Activated CD8-positive, alpha-beta memory T cell treated with anti-CD3 and anti-CD28 coated beads, Interleukin-2, amount 10 ng/mL, durations not matched to agents 7 days and 5 days (primary cell): ENCODE measurements at regions not wholly inside any gene's neighbourhood (a gene's known extent, or its start where the extent isn't known, plus 50 kb on each side); places are given as distances from the start of the nearest gene placed in this dataset.
"Not testable (repeated sequence)": the region's sequence is repeated elsewhere in the genome, so short reads cannot be mapped to it uniquely, and the experiment has no call there.

ENCODE experiments used
- ATAC-seq: fragments of 150-1000 bp; cut with Tn5 transposase; one replicate; pipeline ENCODE4 v1.10.0; 2021; ENCODE audit warnings: moderate library complexity
- CTCF ChIA-PET: fragments of 350-600 bp; sonication (Branson Sonifier 250); formaldehyde crosslinking; loops from one replicate; lab custom pipeline; 2021; ENCODE audit warnings: antibody characterized with exemption; lab: Charles Lee
- DNase-seq: peaks from one replicate; pipeline ENCODE4 v3.0.0-alpha.2; 2020
- H3K27ac Mint-ChIP-seq: one replicate; pipeline ENCODE4 v1.8.0; 2021; ENCODE audit warnings: mild to moderate bottlenecking, mixed read lengths
- H3K27me3 Mint-ChIP-seq: one replicate; pipeline ENCODE4 v1.8.0; 2021; ENCODE audit warnings: mixed read lengths
- H3K36me3 Mint-ChIP-seq: one replicate; pipeline ENCODE4 v1.8.0; 2021; ENCODE audit warnings: mild to moderate bottlenecking, mixed read lengths
- H3K4me1 Mint-ChIP-seq: one replicate; pipeline ENCODE4 v1.8.0; 2021; ENCODE audit warnings: mixed read lengths
- H3K4me3 Mint-ChIP-seq: one replicate; pipeline ENCODE4 v1.8.0; 2021; ENCODE audit warnings: mild to moderate bottlenecking, moderate library complexity, mixed read lengths
- H3K9me3 Mint-ChIP-seq: one replicate; pipeline ENCODE4 v1.8.0; 2022; ENCODE audit warnings: low read depth, mixed read lengths

DNA sequence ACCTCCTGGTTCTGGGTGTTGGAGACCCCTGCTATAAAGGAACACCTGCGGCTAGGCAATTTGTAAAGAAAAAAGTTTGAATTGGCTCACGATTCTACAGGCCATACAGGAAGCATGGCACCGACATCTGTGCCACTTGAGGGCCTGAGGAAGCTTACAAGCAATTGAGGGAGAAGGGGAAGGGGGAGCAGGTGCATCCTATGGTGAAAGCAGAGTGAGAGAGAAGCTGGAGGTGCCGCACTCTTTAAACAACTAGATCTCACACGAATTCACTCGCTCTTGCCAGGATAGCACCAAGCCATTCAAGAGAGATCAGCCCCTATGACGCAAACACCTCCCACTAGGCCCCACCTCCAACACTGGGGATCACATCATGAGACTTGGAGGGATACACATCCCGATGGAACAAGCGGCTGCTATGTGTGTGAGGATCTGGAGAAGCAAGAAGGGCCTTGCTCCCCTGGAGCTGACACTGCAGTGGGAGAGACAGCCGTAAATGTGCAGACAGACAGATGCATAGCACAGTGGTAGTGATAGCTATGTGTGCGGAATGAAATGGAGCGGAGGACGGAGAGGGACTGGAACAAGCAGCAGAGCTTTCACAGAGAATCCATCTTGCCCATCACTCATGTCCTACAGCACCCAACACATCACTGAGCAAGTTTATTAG lies 60.7 kb upstream of the HELT start:
- CTCF ChIA-PET = no interaction called here
- Mint-ChIP-seq H3K36me3 (no peaks in the 10 kb centered on the region), H3K4me1 (peaks cover 3% of the 10 kb centered on the region), H3K9me3 (no peaks in the 10 kb centered on the region), H3K27me3 (peaks cover 13% of the 10 kb centered on the region), H3K4me3 (no peak overlapping the region), H3K27ac (no peak overlapping the region)
- DNase-seq = no peak
- ATAC-seq = no peak

DNA sequence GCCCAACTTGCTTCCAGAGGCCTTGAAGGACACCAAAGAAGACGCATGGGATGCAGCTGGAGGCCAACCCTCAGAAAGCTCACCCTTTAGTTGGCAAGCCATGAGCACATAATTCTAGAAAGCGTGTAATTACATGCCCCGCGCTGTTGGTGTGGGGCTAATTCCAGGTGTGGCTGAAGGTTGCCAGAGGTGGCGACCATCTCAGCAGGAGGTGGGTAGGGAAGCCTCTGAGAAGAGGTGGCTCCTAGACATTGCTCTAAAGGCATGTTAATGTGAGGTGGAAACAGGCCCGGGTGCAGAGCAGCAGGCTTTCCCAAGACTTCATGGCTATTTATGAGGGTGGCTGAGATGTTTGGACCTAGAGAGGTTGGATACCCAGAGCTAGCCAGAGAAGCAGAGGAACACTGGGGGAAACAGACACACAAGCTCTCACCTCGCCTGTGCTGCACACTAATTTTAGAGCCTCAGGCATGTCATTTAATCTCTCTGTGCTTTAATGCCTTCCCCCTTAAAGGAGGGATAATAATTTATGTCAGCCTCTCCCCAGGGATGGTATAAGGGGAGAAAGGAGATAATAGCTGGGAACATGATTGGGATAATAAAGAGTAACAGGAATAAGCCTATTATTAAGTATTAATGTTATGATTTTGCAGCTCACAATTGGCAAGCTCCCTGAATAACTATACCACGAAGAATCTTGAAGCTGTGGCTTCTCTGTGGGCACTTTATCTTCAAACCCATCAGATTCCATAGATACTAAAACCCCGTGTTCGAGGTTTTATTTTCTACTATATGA lies 60.0 kb upstream of the HELT start:
- peaks cover 3% of the 10 kb centered on the region for H3K4me1 Mint-ChIP-seq
- H3K4me3 Mint-ChIP-seq = no peak overlapping the region
- no peaks in the 10 kb centered on the region for H3K36me3 Mint-ChIP-seq
- DNase-seq = no peak
- ATAC-seq = no peak
- peaks cover 13% of the 10 kb centered on the region for H3K27me3 Mint-ChIP-seq
- no peak overlapping the region for H3K27ac Mint-ChIP-seq
- no peaks in the 10 kb centered on the region for H3K9me3 Mint-ChIP-seq
- CTCF ChIA-PET = no interaction called here

DNA sequence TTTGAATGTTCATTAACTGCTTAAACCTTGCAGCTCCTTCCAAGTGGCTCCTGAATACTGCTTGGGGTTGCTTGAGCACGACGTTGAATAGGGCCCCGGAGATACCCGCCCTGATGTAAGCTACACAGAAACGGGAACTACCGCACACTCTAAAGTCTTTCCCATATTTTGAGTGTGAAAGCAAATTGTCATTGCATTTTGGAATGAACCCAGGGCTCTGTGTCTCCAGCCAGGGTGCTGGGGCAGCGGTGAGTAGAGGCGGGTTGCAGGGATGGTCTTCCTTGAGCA lies 59.4 kb upstream of the HELT start:
- no peak for ATAC-seq
- H3K36me3 Mint-ChIP-seq = no peaks in the 10 kb centered on the region
- H3K27ac Mint-ChIP-seq = no peak overlapping the region

DNA sequence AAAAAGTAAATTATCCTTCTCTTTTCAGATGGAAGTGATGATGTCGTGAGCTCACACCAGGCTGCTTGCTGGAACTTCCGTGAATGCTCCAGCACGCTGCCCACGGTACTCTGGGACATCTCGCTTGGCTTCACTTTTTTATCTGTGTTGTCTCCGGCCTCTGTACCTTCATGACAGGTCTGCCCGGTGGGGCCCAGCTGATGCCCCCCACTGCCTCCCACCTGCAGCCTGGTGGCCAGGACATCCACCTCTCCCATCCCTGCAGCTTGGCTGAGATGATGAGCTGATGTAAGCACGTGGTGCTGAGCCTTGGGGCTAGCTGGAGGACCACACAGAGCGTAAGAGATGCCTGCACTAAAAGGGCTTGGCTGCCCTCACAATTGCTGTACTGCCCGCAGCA lies 59.0 kb upstream of the HELT start:
- Mint-ChIP-seq H3K27me3 (peaks cover 13% of the 10 kb centered on the region), H3K27ac (no peak overlapping the region), H3K36me3 (no peaks in the 10 kb centered on the region), H3K4me1 (peaks cover 3% of the 10 kb centered on the region), H3K9me3 (no peaks in the 10 kb centered on the region), H3K4me3 (no peak overlapping the region)
- ATAC-seq = no peak
- DNase-seq = no peak
- CTCF ChIA-PET = no interaction called here

More for the DNA sequence above, 59.4 kb upstream of the HELT start:
- Mint-ChIP-seq H3K4me3 (no peak overlapping the region), H3K9me3 (no peaks in the 10 kb centered on the region), H3K27me3 (peaks cover 13% of the 10 kb centered on the region), H3K4me1 (peaks cover 3% of the 10 kb centered on the region)
- DNase-seq = no peak
- CTCF ChIA-PET = no interaction called here

DNA sequence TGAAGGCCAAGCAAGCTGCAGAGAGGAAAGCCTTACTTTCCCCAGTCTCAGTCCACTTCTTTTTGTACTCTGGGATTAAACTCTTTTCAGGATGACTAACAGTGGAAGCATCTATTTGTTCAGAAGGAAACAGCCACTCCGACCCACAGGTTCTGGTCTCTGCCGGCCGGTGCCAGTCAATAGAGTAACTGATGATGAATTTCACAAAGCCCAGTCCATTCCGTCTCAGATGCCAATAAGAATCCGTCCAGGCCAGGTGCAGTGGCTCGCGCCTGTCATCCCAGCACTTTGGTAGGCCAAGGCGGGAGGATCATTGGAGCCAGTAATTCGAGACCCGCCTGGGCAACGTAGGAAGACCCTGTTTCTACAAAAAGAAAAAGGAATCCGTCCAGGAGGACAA lies 58.5 kb upstream of the HELT start:
- peaks cover 3% of the 10 kb centered on the region for H3K4me1 Mint-ChIP-seq
- no peaks in the 10 kb centered on the region for H3K9me3 Mint-ChIP-seq
- H3K36me3 Mint-ChIP-seq = no peaks in the 10 kb centered on the region
- H3K27ac Mint-ChIP-seq = no peak overlapping the region
- DNase-seq (no peak), ATAC-seq (no peak)
- no peak overlapping the region for H3K4me3 Mint-ChIP-seq
- CTCF ChIA-PET = no interaction called here
- H3K27me3 Mint-ChIP-seq = peaks cover 13% of the 10 kb centered on the region

DNA sequence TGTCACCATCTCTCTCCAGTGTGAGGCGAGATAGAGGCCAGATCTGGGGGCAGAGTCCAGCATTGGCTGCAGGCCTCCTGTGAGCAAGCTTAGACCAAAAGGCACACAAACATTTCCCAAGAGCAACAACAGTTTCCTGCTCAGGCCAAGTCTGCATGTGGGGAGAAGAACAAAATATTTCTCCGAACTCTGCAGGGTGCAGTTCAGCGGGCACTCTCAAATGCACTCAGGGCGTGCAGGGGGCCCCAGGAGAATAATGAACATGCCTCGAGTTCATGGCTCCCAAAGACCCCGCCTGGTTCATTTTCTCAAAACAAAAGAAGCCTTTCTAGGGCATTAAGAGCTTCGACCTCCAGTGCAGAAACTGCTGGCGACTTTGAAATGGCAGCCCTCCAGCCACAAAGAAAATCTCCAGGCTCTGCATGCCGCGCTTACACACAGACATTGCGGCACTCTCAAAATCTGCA lies 57.8 kb upstream of the HELT start:
- Mint-ChIP-seq H3K9me3 (peaks cover 2% of the 10 kb centered on the region), H3K27me3 (peaks cover 18% of the 10 kb centered on the region), H3K4me1 (peaks cover 6% of the 10 kb centered on the region), H3K36me3 (peaks cover 4% of the 10 kb centered on the region), H3K4me3 (no peak overlapping the region), H3K27ac (no peak overlapping the region)
- no peak for ATAC-seq
- CTCF ChIA-PET = no interaction called here
- DNase-seq = no peak

DNA sequence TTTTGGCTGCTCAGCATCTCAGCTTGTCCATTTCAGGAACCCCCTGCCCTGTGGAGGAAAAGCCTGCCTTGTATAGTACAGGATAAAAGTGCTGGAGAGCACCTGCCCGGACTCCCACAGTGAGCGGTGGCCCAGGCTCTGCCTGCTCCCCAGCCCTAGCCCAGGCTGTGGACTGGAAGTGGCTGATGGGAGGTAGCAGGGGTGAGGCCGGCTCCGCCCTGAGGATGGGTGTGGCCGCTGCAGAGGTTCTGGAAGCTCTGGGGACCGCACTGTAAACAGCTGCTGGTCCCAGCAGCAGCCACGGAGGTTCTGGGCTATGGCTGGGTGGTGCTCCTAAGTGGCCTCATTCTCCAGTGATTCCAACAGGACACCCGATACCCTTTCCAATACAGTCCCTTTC lies 56.6 kb upstream of the HELT start:
- Mint-ChIP-seq H3K4me1 (peaks cover 6% of the 10 kb centered on the region), H3K4me3 (no peak overlapping the region), H3K36me3 (peaks cover 6% of the 10 kb centered on the region), H3K9me3 (peaks cover 2% of the 10 kb centered on the region), H3K27ac (no peak overlapping the region), H3K27me3 (peaks cover 18% of the 10 kb centered on the region)
- CTCF ChIA-PET = no interaction called here
- DNase-seq (no peak), ATAC-seq (no peak)

DNA sequence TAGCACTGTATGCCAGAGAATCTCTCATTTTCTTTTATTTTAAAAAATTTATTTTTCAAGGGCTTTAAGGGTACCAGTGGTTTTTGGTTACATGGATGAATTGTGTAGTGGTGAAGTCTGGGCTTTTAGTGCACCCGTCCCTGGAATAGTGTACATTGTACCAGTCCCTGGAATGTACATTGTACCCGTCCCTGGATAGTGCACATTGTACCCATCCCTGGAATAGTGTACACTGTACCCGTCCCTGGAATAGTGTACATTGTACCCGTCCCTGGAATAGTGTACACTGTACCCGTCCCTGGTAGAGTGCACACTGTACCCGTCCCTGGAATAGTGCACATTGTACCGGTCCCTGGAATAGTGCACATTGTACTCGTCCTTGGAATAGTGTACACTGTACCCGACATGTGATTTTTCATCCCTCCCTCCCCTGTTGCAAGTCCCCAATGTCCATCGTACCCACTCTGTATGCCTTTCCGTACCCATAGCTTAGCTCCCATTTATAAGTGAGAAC lies 56.1 kb upstream of the HELT start:
- peaks cover 2% of the 10 kb centered on the region for H3K9me3 Mint-ChIP-seq
- CTCF ChIA-PET = no interaction called here
- H3K36me3 Mint-ChIP-seq = peaks cover 6% of the 10 kb centered on the region

DNA sequence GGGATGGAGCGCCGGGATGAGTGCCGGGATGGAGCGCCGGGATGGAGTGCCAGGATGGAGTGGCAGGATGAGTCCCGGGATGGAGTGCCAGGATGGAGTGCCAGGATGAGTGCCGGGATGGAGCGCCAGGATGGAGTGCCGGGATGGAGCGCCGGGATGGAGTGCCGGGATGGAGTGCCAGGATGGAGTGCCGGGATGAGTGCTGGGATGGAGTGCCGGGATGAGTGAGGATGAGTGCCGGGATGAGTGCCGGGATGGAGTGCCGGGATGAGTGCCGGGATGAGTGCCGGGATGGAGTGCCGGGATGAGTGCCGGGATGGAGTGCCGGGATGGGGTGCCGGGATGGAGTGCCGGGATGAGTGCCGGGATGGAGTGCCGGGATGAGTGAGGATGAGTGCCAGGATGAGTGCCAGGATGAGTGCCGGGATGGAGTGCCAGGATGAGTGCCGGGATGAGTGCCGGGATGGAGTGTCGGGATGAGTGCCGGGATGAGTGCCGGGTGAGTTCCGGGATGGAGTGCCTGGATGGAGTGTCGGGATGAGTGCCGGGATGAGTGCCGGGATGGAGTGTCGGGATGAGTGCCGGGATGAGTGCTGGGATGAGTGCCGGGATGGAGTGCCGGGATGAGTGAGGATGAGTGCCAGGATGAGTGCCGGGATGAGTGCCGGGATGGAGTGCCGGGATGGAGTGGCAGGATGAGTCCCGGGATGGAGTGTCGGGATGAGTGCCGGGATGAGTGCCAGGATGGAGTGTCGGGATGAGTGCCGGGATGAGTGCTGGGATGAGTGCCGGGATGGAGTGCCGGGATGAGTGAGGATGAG lies 52.9 kb upstream of the HELT start:
- H3K36me3 Mint-ChIP-seq, H3K4me1 Mint-ChIP-seq, H3K9me3 Mint-ChIP-seq, H3K27me3 Mint-ChIP-seq, ATAC-seq, CTCF ChIA-PET: not testable (repeated sequence)
- Mint-ChIP-seq H3K27ac (peak overlapping the region; percentile 98), H3K4me3 (peak overlapping the region; percentile 76)
- peak; percentile 50 for DNase-seq

More for the DNA sequence above, 56.1 kb upstream of the HELT start:
- DNase-seq (no peak), ATAC-seq (no peak)
- H3K27ac Mint-ChIP-seq = no peak overlapping the region
- no peak overlapping the region for H3K4me3 Mint-ChIP-seq
- peaks cover 18% of the 10 kb centered on the region for H3K27me3 Mint-ChIP-seq
- H3K4me1 Mint-ChIP-seq = peaks cover 6% of the 10 kb centered on the region

DNA sequence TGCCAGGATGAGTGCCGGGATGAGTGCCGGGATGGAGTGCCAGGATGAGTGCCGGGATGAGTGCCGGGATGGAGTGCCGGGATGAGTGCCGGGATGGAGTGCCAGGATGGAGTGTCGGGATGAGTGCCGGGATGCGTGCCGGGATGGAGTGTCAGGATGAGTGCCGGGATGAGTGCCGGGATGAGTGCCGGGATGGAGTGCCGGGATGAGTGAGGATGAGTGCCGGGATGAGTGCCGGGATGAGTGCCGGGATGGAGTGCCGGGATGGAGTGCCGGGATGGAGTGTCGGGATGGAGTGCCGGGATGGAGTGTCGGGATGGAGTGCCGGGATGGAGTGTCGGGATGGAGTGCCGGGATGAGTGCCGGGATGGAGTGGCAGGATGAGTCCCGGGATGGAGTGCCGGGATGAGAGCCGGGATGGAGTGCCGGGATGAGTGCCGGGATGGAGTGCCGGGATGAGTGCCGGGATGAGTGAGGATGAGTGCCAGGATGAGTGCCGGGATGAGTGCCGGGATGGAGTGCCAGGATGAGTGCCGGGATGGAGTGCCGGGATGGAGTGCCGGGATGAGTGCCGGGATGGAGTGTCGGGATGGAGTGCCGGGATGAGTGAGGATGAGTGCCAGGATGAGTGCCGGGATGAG lies 52.1 kb upstream of the HELT start:
- H3K36me3 Mint-ChIP-seq, H3K27me3 Mint-ChIP-seq, H3K9me3 Mint-ChIP-seq, H3K4me3 Mint-ChIP-seq, CTCF ChIA-PET, ATAC-seq, H3K4me1 Mint-ChIP-seq: not testable (repeated sequence)
- peak overlapping the region; percentile 19 for H3K27ac Mint-ChIP-seq
- DNase-seq = peak; percentile 47

DNA sequence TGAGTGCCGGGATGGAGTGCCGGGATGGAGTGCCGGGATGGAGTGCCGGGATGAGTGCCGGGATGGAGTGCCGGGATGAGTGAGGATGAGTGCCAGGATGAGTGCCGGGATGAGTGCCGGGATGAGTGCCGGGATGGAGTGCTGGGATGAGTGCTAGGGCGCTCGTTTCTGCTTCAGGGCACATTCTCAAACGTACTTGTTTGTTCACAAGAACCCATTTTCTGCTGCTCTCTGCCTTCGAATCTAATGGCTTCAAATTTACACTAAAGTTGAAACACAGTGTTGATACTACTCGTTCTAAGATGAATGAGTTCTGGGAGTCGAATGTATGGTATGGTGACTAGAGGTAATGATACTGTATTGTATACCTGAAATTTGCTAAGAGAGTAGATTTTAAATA lies 50.6 kb upstream of the HELT start:
- H3K9me3 Mint-ChIP-seq, H3K4me1 Mint-ChIP-seq, H3K36me3 Mint-ChIP-seq, H3K27me3 Mint-ChIP-seq, CTCF ChIA-PET: not testable (repeated sequence)
- DNase-seq (peak; percentile 48), ATAC-seq (peak; percentile 17)
- H3K27ac Mint-ChIP-seq = peak overlapping the region; percentile 88
- H3K4me3 Mint-ChIP-seq = peak overlapping the region; percentile 52

DNA sequence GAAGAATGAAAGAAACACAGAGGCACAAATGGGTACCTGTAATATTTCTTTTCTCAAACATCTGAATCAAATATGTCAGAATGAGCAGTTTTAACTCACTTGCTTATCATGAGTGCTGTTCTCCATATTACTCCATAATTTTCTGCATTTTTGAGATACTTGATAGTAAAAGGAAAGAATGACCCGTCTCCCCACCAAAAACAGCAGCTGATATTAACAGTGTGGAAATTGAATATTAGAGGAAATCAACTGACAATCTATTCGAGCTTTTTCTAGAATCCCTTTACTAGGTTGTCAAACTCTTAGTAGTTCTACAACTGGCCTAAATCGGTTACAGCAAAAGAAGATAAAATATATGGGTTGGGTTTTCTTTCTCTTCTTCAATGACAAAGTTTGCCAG lies 49.9 kb upstream of the HELT start:
- Mint-ChIP-seq H3K27me3 (peaks cover 8% of the 10 kb centered on the region), H3K4me1 (peaks cover 5% of the 10 kb centered on the region), H3K9me3 (peaks cover 8% of the 10 kb centered on the region), H3K36me3 (peaks cover 10% of the 10 kb centered on the region), H3K4me3 (no peak overlapping the region), H3K27ac (peak overlapping the region; percentile 5)
- ATAC-seq = no peak
- CTCF ChIA-PET = no interaction called here
- no peak for DNase-seq
